ENCODE measurements at regions not wholly inside any gene's neighbourhood (a gene's known extent, or its start where the extent isn't known, plus 50 kb on each side); places are given as distances from the start of the nearest gene placed in this dataset.

GRCh38 chr15:37206690-37207089 lies 106.3 kb upstream of the MEIS2 start:
- H3K27ac Mint-ChIP-seq = no peak overlapping the region
- H3K4me1 ChIP-seq (ENCODE audit: insufficient read depth, low read length) = no peaks in the 10 kb centered on the region
- no peaks in the 10 kb centered on the region for H3K36me3 ChIP-seq (ENCODE audit: insufficient read depth, low read length)
- ATAC-seq (ENCODE audit: poor library complexity) (no peak), DNase-seq (no peak)
- no peaks in the 10 kb centered on the region for H3K4me1 Mint-ChIP-seq (ENCODE audit: low read depth)
- CTCF ChIA-PET = no interaction called here
- no peaks in the 10 kb centered on the region for H3K9me3 ChIP-seq (ENCODE audit: control insufficient read depth in 1 of 2, insufficient read depth in 1 of 2, low read length in 2 of 2)
- H3K4me3 Mint-ChIP-seq = no peak overlapping the region
- H3K27ac ChIP-seq (ENCODE audit: low read depth in 1 of 2, low read length in 2 of 2) = no peak overlapping the region
- H3K4me3 ChIP-seq (ENCODE audit: low read length) = no peak overlapping the region
- POLR2A ChIA-PET = no interaction called here
- no peak for TF ChIP-seq CTCF (IDR thresholded peaks at IDR 0.05)
- peaks cover 4% of the 10 kb centered on the region for H3K9me3 Mint-ChIP-seq
- no peaks in the 10 kb centered on the region for H3K27me3 ChIP-seq (ENCODE audit: control insufficient read depth in 1 of 2, insufficient read depth in 2 of 2, low read length in 2 of 2)
- H3K27me3 Mint-ChIP-seq = no peaks in the 10 kb centered on the region
- no peaks in the 10 kb centered on the region for H3K36me3 Mint-ChIP-seq (ENCODE audit: low read depth)
- intact Hi-C loops (cut with DNase I, micrococcal nuclease) = no loop called here

- ChIA-PET POLR2A (no interaction called here), CTCF (no interaction called here)
- no peaks in the 10 kb centered on the region for H3K4me1 Mint-ChIP-seq (ENCODE audit: low read depth)
- Histone ChIP-seq H3K4me1 (ENCODE audit: insufficient read depth, low read length) (no peaks in the 10 kb centered on the region), H3K36me3 (ENCODE audit: insufficient read depth, low read length) (no peaks in the 10 kb centered on the region), H3K4me3 (ENCODE audit: low read length) (no peak overlapping the region), H3K27ac (ENCODE audit: low read depth in 1 of 2, low read length in 2 of 2) (no peak overlapping the region), H3K27me3 (ENCODE audit: control insufficient read depth in 1 of 2, insufficient read depth in 2 of 2, low read length in 2 of 2) (no peaks in the 10 kb centered on the region), H3K9me3 (ENCODE audit: control insufficient read depth in 1 of 2, insufficient read depth in 1 of 2, low read length in 2 of 2) (no peaks in the 10 kb centered on the region)
- ATAC-seq (ENCODE audit: poor library complexity) (no peak), DNase-seq (no peak)
- H3K27ac Mint-ChIP-seq = no peak overlapping the region
- no peak overlapping the region for H3K4me3 Mint-ChIP-seq
- peaks cover 6% of the 10 kb centered on the region for H3K9me3 Mint-ChIP-seq
- H3K36me3 Mint-ChIP-seq (ENCODE audit: low read depth) = no peaks in the 10 kb centered on the region
- H3K27me3 Mint-ChIP-seq = no peaks in the 10 kb centered on the region
- intact Hi-C loops (cut with DNase I, micrococcal nuclease) = no loop called here
- no peak for TF ChIP-seq CTCF (IDR thresholded peaks at IDR 0.05)
Observed at GRCh38 chr15:37208146-37209040, 108.0 kb upstream of the MEIS2 start.

GRCh38 chr15:37209041-37209363 lies 108.7 kb upstream of the MEIS2 start:
- H3K27ac Mint-ChIP-seq = no peak overlapping the region
- intact Hi-C loops (cut with DNase I, micrococcal nuclease) = no loop called here
- no peak for TF ChIP-seq CTCF (IDR thresholded peaks at IDR 0.05)
- no peak overlapping the region for H3K4me3 Mint-ChIP-seq
- no peaks in the 10 kb centered on the region for H3K36me3 Mint-ChIP-seq (ENCODE audit: low read depth)
- DNase-seq (no peak), ATAC-seq (ENCODE audit: poor library complexity) (no peak)
- Histone ChIP-seq H3K4me1 (ENCODE audit: insufficient read depth, low read length) (no peaks in the 10 kb centered on the region), H3K36me3 (ENCODE audit: insufficient read depth, low read length) (no peaks in the 10 kb centered on the region), H3K9me3 (ENCODE audit: control insufficient read depth in 1 of 2, insufficient read depth in 1 of 2, low read length in 2 of 2) (no peaks in the 10 kb centered on the region), H3K27me3 (ENCODE audit: control insufficient read depth in 1 of 2, insufficient read depth in 2 of 2, low read length in 2 of 2) (no peaks in the 10 kb centered on the region), H3K27ac (ENCODE audit: low read depth in 1 of 2, low read length in 2 of 2) (no peak overlapping the region), H3K4me3 (ENCODE audit: low read length) (no peak overlapping the region)
- H3K9me3 Mint-ChIP-seq = peaks cover 6% of the 10 kb centered on the region
- CTCF ChIA-PET = no interaction called here
- no peaks in the 10 kb centered on the region for H3K27me3 Mint-ChIP-seq
- POLR2A ChIA-PET = no interaction called here
- no peaks in the 10 kb centered on the region for H3K4me1 Mint-ChIP-seq (ENCODE audit: low read depth)
